Right atrium auricular region (tissue), 2 donors: ENCODE measurements at regions not wholly inside any gene's neighbourhood (a gene's known extent, or its start where the extent isn't known, plus 50 kb on each side); places are given as distances from the start of the nearest gene placed in this dataset.

ENCODE experiments used
- DNase-seq: peaks from one replicate; pipeline ENCODE4 v3.0.0-alpha.2; 2019; ENCODE audit warnings: low spot score
- H3K27ac ChIP-seq, 2 donors: fragments of 200-600 bp; sonication (generic); 1 replicate in 1 of 2; 2 replicates in 1 of 2; pipeline ENCODE4 v1.5.1; 2016 to 2019
- H3K27me3 ChIP-seq, 2 donors: fragments of 200-600 bp; sonication (generic); one replicate each; pipeline versions ENCODE4 v1.5.1 to v1.6.0; 2017 to 2019
- H3K36me3 ChIP-seq: fragments of 200-600 bp; sonication (generic); one replicate; pipeline ENCODE4 v1.5.1; 2016
- H3K4me1 ChIP-seq, 2 donors: fragments of 200-600 bp; sonication (generic); one replicate each; pipeline versions ENCODE4 v1.5.1 to v1.6.0; 2017 to 2019
- H3K4me3 ChIP-seq, 2 donors: fragments of 200-600 bp; sonication (generic); 1 replicate in 1 of 2; 2 replicates in 1 of 2; pipeline ENCODE4 v1.5.1; 2017 to 2019; ENCODE audit warnings: mild to moderate bottlenecking in 1 of 2, moderate library complexity in 1 of 2
- H3K9me3 ChIP-seq, 2 donors: fragments of 200-600 bp; sonication (generic); one replicate each; pipeline ENCODE4 v1.5.1; 2019
- TF ChIP-seq, protein P1 (sequence below), 2 donors: fragments of 200-600 bp; sonication (generic); IDR thresholded peaks; one replicate each; pipeline ENCODE4 v1.5.1; 2019; ENCODE audit warnings: antibody characterized with exemption in 2 of 2

DNA sequence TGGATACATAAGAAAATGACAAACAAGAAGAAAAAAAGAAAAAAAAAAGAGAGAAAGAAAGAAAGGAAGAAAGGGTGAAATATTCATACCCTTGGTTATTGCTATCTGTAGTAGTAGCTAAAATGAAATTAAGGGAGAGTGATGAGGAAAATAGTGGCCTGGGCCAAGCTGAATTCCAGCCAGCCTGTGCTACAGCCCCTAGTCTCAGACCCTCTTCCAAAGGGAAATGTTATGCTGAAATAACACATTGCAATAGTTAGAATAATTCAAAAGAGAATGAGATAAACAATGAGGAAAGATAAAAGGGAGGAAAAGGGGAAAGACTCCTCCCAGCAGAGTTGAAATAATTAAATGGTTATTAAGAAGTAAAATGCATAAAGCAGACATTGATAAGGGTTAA is 268.4 kb upstream of the ROBO1 start:
- Histone ChIP-seq H3K27me3 (no peaks in the 10 kb centered on the region), H3K4me1 (no peaks in the 10 kb centered on the region), H3K27ac (no peak overlapping the region), H3K36me3 (no peaks in the 10 kb centered on the region), H3K9me3 (no peaks in the 10 kb centered on the region), H3K4me3 (no peak overlapping the region)
- DNase-seq: no peak
- TF ChIP-seq, protein P1, sequence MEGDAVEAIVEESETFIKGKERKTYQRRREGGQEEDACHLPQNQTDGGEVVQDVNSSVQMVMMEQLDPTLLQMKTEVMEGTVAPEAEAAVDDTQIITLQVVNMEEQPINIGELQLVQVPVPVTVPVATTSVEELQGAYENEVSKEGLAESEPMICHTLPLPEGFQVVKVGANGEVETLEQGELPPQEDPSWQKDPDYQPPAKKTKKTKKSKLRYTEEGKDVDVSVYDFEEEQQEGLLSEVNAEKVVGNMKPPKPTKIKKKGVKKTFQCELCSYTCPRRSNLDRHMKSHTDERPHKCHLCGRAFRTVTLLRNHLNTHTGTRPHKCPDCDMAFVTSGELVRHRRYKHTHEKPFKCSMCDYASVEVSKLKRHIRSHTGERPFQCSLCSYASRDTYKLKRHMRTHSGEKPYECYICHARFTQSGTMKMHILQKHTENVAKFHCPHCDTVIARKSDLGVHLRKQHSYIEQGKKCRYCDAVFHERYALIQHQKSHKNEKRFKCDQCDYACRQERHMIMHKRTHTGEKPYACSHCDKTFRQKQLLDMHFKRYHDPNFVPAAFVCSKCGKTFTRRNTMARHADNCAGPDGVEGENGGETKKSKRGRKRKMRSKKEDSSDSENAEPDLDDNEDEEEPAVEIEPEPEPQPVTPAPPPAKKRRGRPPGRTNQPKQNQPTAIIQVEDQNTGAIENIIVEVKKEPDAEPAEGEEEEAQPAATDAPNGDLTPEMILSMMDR (IDR thresholded peaks at IDR 0.05): no peak

DNA sequence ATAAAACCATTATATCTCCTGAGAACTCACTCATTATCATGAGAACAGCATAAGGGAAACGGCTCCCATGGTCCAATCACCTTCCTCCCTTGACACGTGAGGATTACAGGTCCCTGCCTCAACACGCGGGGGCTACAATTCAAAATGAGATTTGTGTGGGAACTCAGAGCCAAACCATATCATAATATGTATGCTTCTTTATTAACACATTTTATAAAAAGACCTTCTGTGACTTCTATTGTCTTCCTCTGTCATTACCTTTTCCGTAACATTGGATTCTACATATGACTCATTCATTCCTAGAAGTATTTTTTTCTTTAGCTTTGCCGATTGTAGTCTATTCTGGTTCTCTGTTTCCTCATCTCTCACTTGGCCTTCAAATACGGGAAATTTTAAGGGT is 267.2 kb upstream of the ROBO1 start:
- Histone ChIP-seq H3K27ac (no peak overlapping the region), H3K27me3 (no peaks in the 10 kb centered on the region), H3K4me1 (no peaks in the 10 kb centered on the region), H3K9me3 (no peaks in the 10 kb centered on the region), H3K4me3 (no peak overlapping the region), H3K36me3 (no peaks in the 10 kb centered on the region)
- no peak for DNase-seq
- TF ChIP-seq, protein P1 (IDR thresholded peaks at IDR 0.05): no peak

DNA sequence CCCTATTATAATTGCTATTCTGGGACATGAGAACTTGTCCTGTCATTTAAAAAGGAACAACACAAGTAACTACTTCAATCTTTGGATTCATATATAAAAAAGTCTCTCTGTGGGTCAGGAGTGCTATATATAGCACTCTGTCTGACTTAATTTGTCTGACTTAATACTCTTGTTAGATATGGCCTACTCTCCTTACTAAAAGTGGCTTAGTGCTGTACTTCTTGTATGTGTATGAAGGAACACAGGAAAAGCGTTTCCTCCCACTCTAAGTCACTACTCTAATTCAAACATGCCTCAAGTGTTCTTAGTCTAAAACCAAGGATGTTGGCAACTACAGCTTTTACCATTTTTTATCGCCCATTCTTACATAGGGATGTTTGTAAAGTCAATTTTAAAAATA is 255.2 kb upstream of the ROBO1 start:
- H3K9me3 ChIP-seq: no peaks in the 10 kb centered on the region
- no peak overlapping the region for H3K4me3 ChIP-seq
- H3K4me1 ChIP-seq: no peaks in the 10 kb centered on the region
- no peaks in the 10 kb centered on the region for H3K36me3 ChIP-seq
- H3K27me3 ChIP-seq: no peaks in the 10 kb centered on the region
- TF ChIP-seq, protein P1 (IDR thresholded peaks at IDR 0.05): no peak
- no peak for DNase-seq
- no peak overlapping the region for H3K27ac ChIP-seq

DNA sequence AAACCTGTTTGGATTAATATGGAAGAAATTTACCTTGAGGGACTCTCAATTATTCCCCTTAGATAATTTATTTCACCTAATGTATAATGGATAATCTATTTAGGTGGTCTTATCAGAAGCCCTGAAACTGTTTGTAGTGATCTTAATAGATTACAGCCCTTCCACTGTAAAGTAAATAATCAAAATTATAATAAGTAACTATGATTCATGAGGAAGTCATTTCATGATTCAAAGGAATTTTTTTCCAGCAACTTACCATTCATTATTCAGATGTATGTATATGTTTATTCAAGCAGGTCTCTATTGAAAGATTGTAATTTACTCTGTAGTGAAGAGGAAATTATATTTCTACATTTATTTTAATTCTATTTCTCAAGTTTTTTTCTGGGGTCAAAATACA is 250.6 kb upstream of the ROBO1 start:
- no peaks in the 10 kb centered on the region for H3K9me3 ChIP-seq
- H3K27me3 ChIP-seq: no peaks in the 10 kb centered on the region
- no peaks in the 10 kb centered on the region for H3K36me3 ChIP-seq
- TF ChIP-seq, protein P1 (IDR thresholded peaks at IDR 0.05): no peak
- no peak for DNase-seq
- no peak overlapping the region for H3K27ac ChIP-seq
- H3K4me3 ChIP-seq: no peak overlapping the region
- H3K4me1 ChIP-seq: no peaks in the 10 kb centered on the region

DNA sequence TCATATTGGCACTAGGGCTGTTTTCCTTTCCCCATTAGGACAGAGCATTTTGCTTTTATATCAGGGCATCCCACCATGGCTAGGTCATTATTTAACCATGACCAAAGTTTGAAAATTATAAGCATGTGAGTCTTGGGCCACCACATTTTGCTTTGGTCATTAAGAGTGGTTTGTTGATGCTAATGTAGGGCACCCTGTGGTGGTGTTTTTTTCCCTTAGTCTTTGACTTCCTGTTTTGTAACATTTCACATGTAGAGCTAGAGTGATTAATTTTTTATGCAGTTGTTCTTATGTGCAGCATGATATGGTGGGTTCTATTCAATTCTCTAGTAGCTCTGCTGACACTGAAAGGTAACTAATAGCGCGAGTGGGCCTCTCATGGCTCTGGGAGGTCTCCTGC is 249.6 kb upstream of the ROBO1 start:
- H3K27me3 ChIP-seq: no peaks in the 10 kb centered on the region
- TF ChIP-seq, protein P1 (IDR thresholded peaks at IDR 0.05): no peak
- H3K27ac ChIP-seq: no peak overlapping the region
- no peak for DNase-seq
- H3K4me1 ChIP-seq: no peaks in the 10 kb centered on the region
- H3K36me3 ChIP-seq: no peaks in the 10 kb centered on the region
- H3K4me3 ChIP-seq: no peak overlapping the region
- H3K9me3 ChIP-seq: no peaks in the 10 kb centered on the region

DNA sequence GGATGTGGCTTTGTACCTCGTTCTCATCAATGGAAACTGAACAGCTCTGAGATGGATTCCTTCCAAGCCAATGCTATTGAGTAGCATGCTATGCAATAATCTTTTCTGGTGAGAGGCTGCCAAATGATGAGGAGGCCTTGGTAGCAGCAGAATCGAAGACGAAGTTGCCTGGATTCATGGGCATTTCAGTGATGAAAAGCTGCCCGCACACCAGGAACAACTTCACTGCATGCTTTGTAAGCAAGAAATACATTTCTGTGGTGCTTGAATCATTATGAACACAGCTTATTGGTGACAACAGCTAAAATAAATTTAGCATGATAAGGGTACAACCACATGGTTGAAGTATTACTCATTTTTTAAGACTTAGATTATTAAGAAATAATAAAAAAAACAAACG is 246.8 kb upstream of the ROBO1 start:
- Histone ChIP-seq H3K36me3 (no peaks in the 10 kb centered on the region), H3K4me1 (no peaks in the 10 kb centered on the region), H3K27ac (no peak overlapping the region), H3K4me3 (no peak overlapping the region), H3K9me3 (no peaks in the 10 kb centered on the region), H3K27me3 (no peaks in the 10 kb centered on the region)
- no peak for DNase-seq
- TF ChIP-seq, protein P1 (IDR thresholded peaks at IDR 0.05): no peak
